Femur (tissue), 1 donor: ENCODE measurements at regions not wholly inside any gene's neighbourhood (a gene's known extent, or its start where the extent isn't known, plus 50 kb on each side); places are given as distances from the start of the nearest gene placed in this dataset.
"Not testable (repeated sequence)": the region's sequence is repeated elsewhere in the genome, so short reads cannot be mapped to it uniquely, and the experiment has no call there.

Source experiments
- DNase-seq: peaks from one replicate; pipeline ENCODE4 v3.0.0-alpha.2; 2017

GRCh38 chr20:7087803-7088202 lies 320.3 kb downstream of the BMP2 start:
- no peak for DNase-seq

GRCh38 chr20:7090001-7090400 lies 322.5 kb downstream of the BMP2 start:
- no peak for DNase-seq

GRCh38 chr20:7090811-7091210 lies 323.3 kb downstream of the BMP2 start:
- no peak for DNase-seq

- DNase-seq = no peak
These were observed 324.2 kb downstream of the BMP2 start for GRCh38 chr20:7091655-7092054.

DNA sequence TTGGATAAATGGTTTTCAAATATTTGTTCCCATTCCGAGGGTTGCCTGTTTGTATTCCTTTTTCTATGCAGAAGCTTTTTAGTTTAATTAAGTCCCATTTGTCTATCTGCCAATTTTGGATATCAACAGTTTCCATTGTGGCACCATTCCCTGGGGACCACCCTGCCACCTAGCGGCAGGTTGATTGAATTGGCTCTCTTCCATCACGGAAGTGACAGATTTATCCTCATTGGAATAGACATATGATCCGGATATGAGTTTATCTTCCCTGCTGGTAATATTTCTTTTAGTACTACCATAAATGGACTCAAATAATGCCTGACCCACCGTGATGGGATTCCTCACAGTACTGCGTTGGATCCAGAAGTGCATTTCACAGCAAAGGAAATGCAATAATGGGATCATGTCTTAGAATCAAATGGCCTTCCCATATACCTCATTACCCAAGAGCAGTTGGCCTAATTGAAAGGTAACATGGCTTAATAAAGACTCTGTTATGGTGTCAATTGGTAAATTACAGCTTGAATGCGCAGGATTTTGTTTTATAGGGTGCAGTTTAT lies 327.0 kb downstream of the BMP2 start:
- no peak for DNase-seq

- DNase-seq = no peak
These were observed 339.4 kb downstream of the BMP2 start for GRCh38 chr20:7106910-7107309.

- no peak for DNase-seq
These were observed 341.4 kb downstream of the BMP2 start for GRCh38 chr20:7108929-7109328.

DNA sequence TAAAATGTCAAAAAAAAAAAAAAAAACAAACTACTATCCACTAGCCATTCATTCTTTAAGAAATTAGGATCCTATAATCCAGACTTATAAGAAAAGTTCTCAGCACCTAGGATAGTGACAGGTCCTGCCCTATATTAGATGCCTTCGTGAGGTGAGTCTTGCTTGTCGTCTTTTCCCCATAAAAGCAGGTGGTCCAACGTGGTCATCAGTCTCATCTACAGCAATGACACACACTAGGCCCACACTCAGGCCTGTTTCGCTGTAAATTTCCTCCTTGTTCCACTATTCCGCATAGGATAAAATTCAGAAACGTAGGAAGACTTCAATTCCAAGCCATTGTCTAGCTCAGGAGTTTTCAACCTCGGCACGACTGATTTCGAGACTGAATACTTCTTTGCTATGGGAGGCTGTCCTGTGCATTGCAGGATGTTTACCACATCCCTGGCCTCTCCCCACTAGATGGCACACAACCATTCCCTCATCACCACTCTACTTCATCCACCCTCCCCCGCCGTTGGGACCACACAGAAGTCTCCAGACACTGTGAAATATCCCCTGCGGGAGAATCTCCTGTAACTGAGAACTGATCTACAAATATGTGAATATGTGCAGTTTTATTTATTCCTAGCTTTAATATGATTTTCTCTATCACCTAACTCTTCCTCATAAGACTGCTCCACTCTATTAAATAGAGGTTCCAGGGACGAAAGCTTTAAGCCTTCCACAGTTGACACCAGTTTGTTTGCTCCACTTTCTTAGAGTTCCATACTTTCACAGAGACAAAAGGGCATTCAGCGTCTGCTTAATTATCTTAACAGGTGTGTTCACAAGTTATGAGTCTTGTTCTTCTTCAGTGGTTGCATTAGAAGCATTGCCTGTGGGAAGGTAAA lies 346.3 kb downstream of the BMP2 start:
- DNase-seq = no peak

- DNase-seq = no peak
These were observed 356.0 kb downstream of the BMP2 start for GRCh38 chr20:7123457-7123856.

- no peak for DNase-seq
These were observed 356.6 kb downstream of the BMP2 start for GRCh38 chr20:7124120-7124519.

DNA sequence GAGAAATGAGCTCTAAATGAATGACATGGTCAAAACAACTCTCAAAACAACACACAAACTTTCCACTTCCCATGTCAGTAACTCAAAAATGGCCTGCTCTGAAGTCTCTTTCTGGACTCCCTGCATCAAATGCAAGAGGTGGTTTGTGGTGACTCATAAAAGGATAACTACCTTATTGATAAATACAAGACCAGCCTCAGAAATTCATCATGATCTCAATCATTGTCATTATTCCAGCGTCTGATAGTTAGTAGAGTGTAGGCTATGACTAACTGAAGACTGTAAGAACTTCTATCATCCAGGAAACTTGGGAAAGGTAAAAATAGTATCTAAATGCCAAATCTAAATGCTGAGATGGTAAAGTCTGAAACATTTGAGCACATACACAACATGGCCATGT lies 369.4 kb downstream of the BMP2 start:
- DNase-seq = no peak

DNA sequence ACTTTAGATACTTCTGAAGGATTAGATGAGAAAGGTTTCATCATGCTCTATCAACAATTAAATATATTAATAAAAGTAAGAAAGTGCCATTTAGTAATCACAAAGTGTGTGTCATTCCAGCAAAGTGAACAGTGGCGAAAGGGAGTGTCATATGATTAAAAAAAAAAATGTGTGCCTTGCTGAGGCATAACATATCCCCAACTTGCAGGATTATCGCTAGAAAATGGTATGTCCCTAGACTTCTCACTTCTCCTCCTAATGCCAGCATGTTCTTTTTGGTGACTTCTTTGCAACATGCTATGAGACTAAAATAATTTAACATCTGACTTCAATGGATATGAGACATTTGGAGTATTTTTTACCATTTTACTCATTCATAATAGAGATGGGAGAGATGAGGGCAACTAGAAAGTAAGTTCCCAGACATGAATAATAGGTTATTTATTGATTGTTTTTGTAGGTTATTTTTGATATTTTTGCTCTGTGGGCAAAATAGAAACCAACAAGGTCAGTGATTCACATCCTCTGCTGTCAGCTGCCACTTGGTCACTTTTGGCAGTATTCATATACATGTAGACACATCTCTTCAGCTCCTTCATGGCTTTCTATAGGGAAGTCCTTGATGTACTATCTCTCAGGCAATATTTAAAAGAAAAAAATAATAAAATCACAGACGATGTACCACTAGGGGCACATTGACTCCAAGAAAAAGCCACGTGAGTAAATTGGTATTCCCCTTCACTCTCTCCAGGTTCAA lies 370.1 kb downstream of the BMP2 start:
- no peak for DNase-seq

DNA sequence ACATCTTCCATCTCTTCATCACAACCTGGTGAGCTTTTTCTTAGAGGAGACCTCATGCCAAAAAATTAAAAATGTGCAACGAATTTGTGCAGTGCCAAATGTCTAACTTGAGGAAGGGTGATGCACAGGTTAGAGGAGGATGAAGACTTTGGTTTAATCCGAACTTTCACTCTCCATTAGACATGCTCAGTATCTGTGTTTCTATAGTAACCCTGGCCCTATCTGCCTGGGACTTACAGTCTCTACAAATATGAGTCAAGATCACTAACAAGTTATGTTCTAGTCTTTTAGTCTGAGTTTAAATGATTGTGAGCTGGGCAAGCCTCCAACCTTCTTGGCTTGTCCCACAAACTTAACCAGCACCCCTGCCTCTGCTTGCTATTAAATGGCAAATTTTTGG lies 377.0 kb downstream of the BMP2 start:
- DNase-seq = no peak

- DNase-seq = peak; percentile 23
These were observed 379.2 kb downstream of the BMP2 start for GRCh38 chr20:7146552-7147219.

- DNase-seq = no peak
These were observed 379.7 kb downstream of the BMP2 start for GRCh38 chr20:7147220-7147601.

GRCh38 chr20:7151676-7152470 lies 384.4 kb downstream of the BMP2 start:
- DNase-seq = no peak

DNA sequence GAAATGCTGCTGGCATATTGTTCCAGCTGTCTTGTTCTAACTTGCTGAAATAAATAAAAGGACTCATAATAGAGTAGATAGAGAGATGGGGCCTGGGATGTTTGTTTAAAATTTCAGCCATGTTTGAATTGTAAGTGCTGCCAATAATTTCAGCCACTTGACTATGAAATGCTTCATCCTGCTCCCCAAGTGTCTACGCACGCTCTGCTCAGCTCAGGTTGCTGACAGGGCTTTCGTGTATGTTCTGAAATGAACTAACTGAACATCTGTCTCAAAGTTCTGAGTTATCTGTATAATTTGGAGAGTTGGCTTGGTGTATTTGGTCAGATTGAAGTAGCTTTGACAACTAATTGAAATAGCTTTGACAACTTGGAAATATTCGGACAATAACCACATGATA lies 387.8 kb downstream of the BMP2 start:
- no peak for DNase-seq

GRCh38 chr20:7155794-7156193 lies 388.3 kb downstream of the BMP2 start:
- no peak for DNase-seq

- DNase-seq = no peak
These were observed 392.4 kb downstream of the BMP2 start for GRCh38 chr20:7159903-7160302.

DNA sequence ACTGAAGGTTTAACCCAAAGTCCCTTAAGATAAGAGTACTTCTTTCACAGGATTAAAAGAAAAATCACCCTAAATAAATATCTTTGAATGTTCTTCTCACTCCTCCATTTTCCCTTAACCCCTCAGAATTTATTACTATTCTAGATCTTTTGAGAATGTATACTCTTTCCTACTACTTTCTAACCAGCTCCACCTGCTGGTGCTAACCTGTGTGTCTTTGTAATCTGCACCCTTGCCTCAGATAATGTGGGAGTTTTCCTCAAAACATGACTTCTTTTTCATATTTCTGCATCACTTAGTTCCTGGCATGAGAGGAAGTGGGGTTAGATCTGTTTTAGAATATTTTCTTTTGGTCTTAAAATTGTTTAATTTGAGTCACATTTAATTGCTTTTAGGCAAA lies 394.2 kb downstream of the BMP2 start:
- no peak for DNase-seq

- no peak for DNase-seq
These were observed 404.4 kb downstream of the BMP2 start for GRCh38 chr20:7171911-7172310.

DNA sequence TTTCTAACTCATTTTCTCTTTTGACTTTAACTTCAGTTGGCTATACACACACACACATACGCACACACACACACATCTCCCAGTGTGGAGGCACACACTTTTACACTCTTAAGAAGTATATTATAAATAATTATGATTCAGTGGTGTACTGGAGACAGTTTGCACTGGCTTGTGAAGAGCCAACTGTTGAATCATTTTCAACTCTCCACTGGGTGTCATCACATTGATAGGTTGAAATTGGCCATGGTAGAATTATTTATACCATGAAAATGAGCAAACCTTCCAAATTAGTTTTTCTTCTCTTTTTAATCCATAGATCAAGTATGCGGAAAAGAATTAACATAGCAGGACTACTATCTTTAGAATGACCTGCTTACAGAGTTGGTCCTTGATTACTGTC lies 407.1 kb downstream of the BMP2 start:
- DNase-seq = no peak

- not testable (repeated sequence) for DNase-seq
These were observed 408.3 kb downstream of the BMP2 start for GRCh38 chr20:7175827-7176226.
